ENCODE measurements at regions not wholly inside any gene's neighbourhood (a gene's known extent, or its start where the extent isn't known, plus 50 kb on each side); places are given as distances from the start of the nearest gene placed in this dataset.

GRCh38 chr14:94682736-94683135 lies 70.5 kb downstream of the SERPINA3 start:
- TF ChIP-seq, protein P1, sequence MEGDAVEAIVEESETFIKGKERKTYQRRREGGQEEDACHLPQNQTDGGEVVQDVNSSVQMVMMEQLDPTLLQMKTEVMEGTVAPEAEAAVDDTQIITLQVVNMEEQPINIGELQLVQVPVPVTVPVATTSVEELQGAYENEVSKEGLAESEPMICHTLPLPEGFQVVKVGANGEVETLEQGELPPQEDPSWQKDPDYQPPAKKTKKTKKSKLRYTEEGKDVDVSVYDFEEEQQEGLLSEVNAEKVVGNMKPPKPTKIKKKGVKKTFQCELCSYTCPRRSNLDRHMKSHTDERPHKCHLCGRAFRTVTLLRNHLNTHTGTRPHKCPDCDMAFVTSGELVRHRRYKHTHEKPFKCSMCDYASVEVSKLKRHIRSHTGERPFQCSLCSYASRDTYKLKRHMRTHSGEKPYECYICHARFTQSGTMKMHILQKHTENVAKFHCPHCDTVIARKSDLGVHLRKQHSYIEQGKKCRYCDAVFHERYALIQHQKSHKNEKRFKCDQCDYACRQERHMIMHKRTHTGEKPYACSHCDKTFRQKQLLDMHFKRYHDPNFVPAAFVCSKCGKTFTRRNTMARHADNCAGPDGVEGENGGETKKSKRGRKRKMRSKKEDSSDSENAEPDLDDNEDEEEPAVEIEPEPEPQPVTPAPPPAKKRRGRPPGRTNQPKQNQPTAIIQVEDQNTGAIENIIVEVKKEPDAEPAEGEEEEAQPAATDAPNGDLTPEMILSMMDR (conservative IDR thresholded peaks at IDR 0.05), result no peak
- Mint-ChIP-seq H3K27ac (no peak overlapping the region), H3K36me3 (no peaks in the 10 kb centered on the region), H3K27me3 (peaks cover 3% of the 10 kb centered on the region), H3K4me1 (ENCODE audit: unreplicated experiment) (no peaks in the 10 kb centered on the region), H3K4me3 (no peak overlapping the region), H3K9me3 (no peaks in the 10 kb centered on the region)
- DNase-seq (ENCODE audit: extremely low spot score, unreplicated experiment), result no peak

GRCh38 chr14:94682061-94682516 lies 69.9 kb downstream of the SERPINA3 start:
- no peaks in the 10 kb centered on the region for H3K4me1 Mint-ChIP-seq (ENCODE audit: unreplicated experiment)
- H3K27me3 Mint-ChIP-seq, result peaks cover 3% of the 10 kb centered on the region
- H3K4me3 Mint-ChIP-seq, result no peak overlapping the region
- H3K27ac Mint-ChIP-seq, result no peak overlapping the region
- no peak for DNase-seq (ENCODE audit: extremely low spot score, unreplicated experiment)
- no peaks in the 10 kb centered on the region for H3K9me3 Mint-ChIP-seq
- TF ChIP-seq, protein P1 (conservative IDR thresholded peaks at IDR 0.05), result no peak
- no peaks in the 10 kb centered on the region for H3K36me3 Mint-ChIP-seq

DNA sequence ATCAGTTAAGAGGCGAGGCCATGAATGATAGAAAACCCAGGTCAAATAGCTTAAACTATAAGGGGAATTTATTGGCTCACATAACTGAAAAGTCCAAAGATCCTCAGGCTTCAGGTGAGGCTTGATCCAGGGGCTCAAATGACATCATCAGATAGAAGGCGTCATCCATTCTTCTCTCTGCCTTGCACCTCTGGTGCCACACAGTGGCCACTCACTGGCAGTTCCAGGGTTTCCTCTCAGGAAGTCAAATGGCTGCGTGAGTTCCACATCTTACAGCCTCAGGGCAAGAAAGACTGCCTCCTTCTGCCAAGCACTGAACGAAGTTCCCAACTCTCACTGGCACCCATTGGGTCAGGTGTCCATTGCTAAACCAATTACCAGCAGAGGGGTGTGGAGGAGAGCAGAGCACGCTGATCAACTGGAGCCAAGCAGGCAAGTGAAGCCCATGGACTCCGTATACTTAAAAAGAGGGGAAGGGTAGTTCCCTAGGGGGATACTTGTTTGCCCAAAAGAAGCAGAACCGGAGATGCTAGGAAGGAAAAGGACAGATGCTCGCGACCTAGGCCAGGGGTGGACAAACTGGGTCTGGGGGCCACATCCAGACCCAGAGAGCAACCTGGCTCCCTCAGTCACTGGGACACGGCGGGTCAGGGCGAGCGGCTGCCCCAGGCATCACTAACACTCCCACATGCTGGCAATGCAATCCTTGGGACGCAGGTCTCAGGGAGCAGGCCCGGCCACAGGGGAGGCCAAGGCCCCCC lies 69.3 kb downstream of the SERPINA3 start:
- H3K4me1 Mint-ChIP-seq (ENCODE audit: unreplicated experiment), result no peaks in the 10 kb centered on the region
- peaks cover 3% of the 10 kb centered on the region for H3K27me3 Mint-ChIP-seq
- TF ChIP-seq, protein P1 (conservative IDR thresholded peaks at IDR 0.05), result peak; percentile 63
- no peaks in the 10 kb centered on the region for H3K36me3 Mint-ChIP-seq
- DNase-seq (ENCODE audit: extremely low spot score, unreplicated experiment), result peak; percentile 56
- no peak overlapping the region for H3K27ac Mint-ChIP-seq
- no peak overlapping the region for H3K4me3 Mint-ChIP-seq
- H3K9me3 Mint-ChIP-seq, result no peaks in the 10 kb centered on the region

DNA sequence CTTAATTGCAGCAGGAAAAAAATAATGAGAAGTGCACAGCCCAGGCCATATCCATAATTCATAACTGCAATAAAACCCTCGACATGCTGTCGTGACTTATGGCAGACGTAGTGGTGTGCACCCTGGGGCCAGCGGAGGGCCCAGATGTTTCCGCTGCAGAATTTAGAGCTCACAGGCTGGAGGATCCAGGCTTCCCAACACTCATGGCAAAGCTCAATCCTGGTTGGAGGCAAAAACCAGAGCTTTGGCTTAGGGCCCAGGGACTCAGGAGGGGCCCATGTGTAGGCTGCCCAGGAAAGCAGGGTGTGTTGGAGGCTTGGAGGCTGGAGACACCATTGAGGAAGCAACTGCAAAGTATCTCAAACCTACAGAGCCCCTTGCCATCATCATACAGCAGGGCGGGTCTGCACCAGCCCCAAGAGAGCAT lies 68.7 kb downstream of the SERPINA3 start:
- Mint-ChIP-seq H3K27me3 (peaks cover 3% of the 10 kb centered on the region), H3K4me3 (no peak overlapping the region)

DNA sequence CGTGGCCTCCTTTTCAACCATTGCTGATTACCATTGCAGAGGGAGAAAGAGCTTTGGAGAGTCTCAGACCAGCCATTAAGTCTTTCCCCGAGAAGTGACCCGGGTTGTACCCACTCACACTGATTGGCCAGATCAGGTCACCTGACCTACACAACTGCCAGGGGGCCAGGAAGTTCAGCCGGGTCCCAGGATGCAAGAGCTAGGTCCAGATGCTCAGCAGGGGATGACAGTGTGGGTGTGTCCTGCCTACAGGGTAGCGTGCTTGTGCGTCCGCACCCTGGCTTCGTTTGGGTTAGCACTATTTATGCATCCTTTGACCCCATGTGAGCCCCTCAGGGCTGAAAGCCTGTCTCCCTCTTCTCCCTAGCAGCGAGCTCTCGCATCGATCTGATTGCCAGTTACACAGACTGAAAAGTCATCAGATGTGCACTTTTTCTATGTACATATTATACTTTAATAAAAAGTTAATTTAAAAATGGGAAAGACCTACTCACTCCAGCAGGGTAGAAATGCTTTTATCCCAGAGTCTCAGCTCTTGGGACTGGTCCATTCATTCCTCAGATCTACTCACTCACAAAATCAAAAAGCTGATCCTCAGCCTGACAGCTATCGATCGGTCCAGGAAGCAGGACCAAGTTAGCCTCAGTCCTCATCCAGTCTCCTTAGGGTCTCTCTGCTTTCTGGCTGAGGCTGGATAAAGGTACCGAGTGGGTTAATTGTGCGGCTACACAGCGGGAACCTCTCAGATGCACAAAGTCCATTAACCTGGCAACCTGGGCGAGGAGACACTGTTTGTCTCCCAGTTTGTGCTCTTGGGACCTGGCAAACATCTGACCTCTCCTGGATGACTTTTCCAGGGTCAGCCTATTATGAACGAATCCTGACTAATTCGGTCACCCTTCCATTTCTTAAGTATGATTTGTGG lies 68.0 kb downstream of the SERPINA3 start:
- Mint-ChIP-seq H3K27me3 (peaks cover 3% of the 10 kb centered on the region), H3K4me1 (ENCODE audit: unreplicated experiment) (no peaks in the 10 kb centered on the region), H3K9me3 (no peaks in the 10 kb centered on the region), H3K4me3 (no peak overlapping the region), H3K36me3 (no peaks in the 10 kb centered on the region), H3K27ac (no peak overlapping the region)
- DNase-seq (ENCODE audit: extremely low spot score, unreplicated experiment), result peak; percentile 29
- TF ChIP-seq, protein P1 (conservative IDR thresholded peaks at IDR 0.05), result no peak

More for the DNA sequence above, 68.7 kb downstream of the SERPINA3 start:
- no peaks in the 10 kb centered on the region for H3K36me3 Mint-ChIP-seq
- TF ChIP-seq, protein P1 (conservative IDR thresholded peaks at IDR 0.05), result no peak
- no peak overlapping the region for H3K27ac Mint-ChIP-seq
- H3K4me1 Mint-ChIP-seq (ENCODE audit: unreplicated experiment), result no peaks in the 10 kb centered on the region
- H3K9me3 Mint-ChIP-seq, result no peaks in the 10 kb centered on the region
- no peak for DNase-seq (ENCODE audit: extremely low spot score, unreplicated experiment)
